WI38 (cell line): ENCODE measurements at regions not wholly inside any gene's neighbourhood (a gene's known extent, or its start where the extent isn't known, plus 50 kb on each side); places are given as distances from the start of the nearest gene placed in this dataset.

ENCODE experiments used
- H3K4me3 ChIP-seq: 2 replicates; pipeline ENCODE4 v1.5.1; 2011; ENCODE audit warnings: low read depth, mild to moderate bottlenecking, control low read depth, low read length
- CTCF ChIP-seq: IDR thresholded peaks from 2 replicates; pipeline ENCODE4 v1.5.1; 2012; ENCODE audit warnings: low read depth, mild to moderate bottlenecking, control low read depth, low read length

GRCh38 chr16:59148769-59149155 is 414.6 kb upstream of the GOT2 start:
- no peak overlapping the region for H3K4me3 ChIP-seq
- TF ChIP-seq CTCF, result no peak

- H3K4me3 ChIP-seq, result no peak overlapping the region
- no peak for TF ChIP-seq CTCF
These were observed 414.1 kb upstream of the GOT2 start for GRCh38 chr16:59148056-59148768.

- no peak for TF ChIP-seq CTCF
- no peak overlapping the region for H3K4me3 ChIP-seq
These were observed 412.0 kb upstream of the GOT2 start for GRCh38 chr16:59146140-59146539.

- no peak overlapping the region for H3K4me3 ChIP-seq
- TF ChIP-seq CTCF, result no peak
These were observed 410.7 kb upstream of the GOT2 start for GRCh38 chr16:59144841-59145240.

GRCh38 chr16:59144326-59144725 is 410.2 kb upstream of the GOT2 start:
- no peak overlapping the region for H3K4me3 ChIP-seq
- TF ChIP-seq CTCF, result no peak

GRCh38 chr16:59126486-59126885 is 392.4 kb upstream of the GOT2 start:
- no peak overlapping the region for H3K4me3 ChIP-seq
- TF ChIP-seq CTCF, result no peak

- H3K4me3 ChIP-seq, result no peak overlapping the region
- TF ChIP-seq CTCF, result no peak
These were observed 389.9 kb upstream of the GOT2 start for GRCh38 chr16:59124056-59124455.
